PC-9 (cell line): ENCODE measurements at regions not wholly inside any gene's neighbourhood (a gene's known extent, or its start where the extent isn't known, plus 50 kb on each side); places are given as distances from the start of the nearest gene placed in this dataset.

Experiments
- CTCF ChIP-seq: fragments of 200-600 bp; sonication (generic); conservative IDR thresholded peaks from 2 replicates; pipeline ENCODE4 v1.6.1; 2017; ENCODE audit warnings: mixed run types, antibody characterized with exemption, mild to moderate bottlenecking, moderate library complexity
- EZH2 ChIP-seq: fragments of 200-600 bp; sonication (generic); IDR thresholded peaks from 2 replicates; pipeline ENCODE4 v1.8.0; 2017; ENCODE audit warnings: antibody characterized with exemption, low read depth

GRCh38 chr6:125477156-125477555 lies 175.4 kb upstream of the HDDC2 start:
- TF ChIP-seq CTCF, result no peak
- no peak for TF ChIP-seq EZH2
